ENCODE measurements at regions not wholly inside any gene's neighbourhood (a gene's known extent, or its start where the extent isn't known, plus 50 kb on each side); places are given as distances from the start of the nearest gene placed in this dataset.

DNA sequence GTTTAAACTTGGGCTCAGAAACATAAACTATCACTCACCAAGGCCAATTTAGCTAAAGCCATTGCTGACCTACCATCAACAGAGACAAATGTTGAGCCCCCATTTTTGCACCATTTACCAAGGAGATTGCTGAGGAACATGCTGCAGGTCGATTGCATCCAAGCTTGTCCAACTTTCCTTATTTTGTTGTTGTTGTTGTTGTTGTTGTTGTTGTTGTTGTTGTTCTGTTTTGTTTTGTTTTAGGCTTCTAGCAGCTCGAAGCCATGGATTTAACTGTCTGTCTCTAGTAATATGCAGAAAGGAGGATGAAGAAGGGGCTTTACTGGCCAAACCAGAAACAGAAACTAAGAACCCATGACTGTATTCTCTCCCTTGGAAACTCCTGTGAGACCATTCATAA is 571.5 kb downstream of the IRS1 start:
- no peak overlapping the region for H3K27ac Mint-ChIP-seq (ENCODE audit: unreplicated experiment)
- no peaks in the 10 kb centered on the region for H3K27me3 Mint-ChIP-seq (ENCODE audit: unreplicated experiment)
- DNase-seq (ENCODE audit: extremely low spot score, unreplicated experiment), result no peak
- TF ChIP-seq, protein P1, sequence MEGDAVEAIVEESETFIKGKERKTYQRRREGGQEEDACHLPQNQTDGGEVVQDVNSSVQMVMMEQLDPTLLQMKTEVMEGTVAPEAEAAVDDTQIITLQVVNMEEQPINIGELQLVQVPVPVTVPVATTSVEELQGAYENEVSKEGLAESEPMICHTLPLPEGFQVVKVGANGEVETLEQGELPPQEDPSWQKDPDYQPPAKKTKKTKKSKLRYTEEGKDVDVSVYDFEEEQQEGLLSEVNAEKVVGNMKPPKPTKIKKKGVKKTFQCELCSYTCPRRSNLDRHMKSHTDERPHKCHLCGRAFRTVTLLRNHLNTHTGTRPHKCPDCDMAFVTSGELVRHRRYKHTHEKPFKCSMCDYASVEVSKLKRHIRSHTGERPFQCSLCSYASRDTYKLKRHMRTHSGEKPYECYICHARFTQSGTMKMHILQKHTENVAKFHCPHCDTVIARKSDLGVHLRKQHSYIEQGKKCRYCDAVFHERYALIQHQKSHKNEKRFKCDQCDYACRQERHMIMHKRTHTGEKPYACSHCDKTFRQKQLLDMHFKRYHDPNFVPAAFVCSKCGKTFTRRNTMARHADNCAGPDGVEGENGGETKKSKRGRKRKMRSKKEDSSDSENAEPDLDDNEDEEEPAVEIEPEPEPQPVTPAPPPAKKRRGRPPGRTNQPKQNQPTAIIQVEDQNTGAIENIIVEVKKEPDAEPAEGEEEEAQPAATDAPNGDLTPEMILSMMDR (IDR thresholded peaks at IDR 0.05), result no peak
- no peaks in the 10 kb centered on the region for H3K4me1 Mint-ChIP-seq (ENCODE audit: unreplicated experiment)
- H3K9me3 Mint-ChIP-seq (ENCODE audit: unreplicated experiment), result no peaks in the 10 kb centered on the region
- H3K4me3 Mint-ChIP-seq (ENCODE audit: unreplicated experiment), result no peak overlapping the region
- H3K36me3 Mint-ChIP-seq (ENCODE audit: unreplicated experiment), result no peaks in the 10 kb centered on the region

DNA sequence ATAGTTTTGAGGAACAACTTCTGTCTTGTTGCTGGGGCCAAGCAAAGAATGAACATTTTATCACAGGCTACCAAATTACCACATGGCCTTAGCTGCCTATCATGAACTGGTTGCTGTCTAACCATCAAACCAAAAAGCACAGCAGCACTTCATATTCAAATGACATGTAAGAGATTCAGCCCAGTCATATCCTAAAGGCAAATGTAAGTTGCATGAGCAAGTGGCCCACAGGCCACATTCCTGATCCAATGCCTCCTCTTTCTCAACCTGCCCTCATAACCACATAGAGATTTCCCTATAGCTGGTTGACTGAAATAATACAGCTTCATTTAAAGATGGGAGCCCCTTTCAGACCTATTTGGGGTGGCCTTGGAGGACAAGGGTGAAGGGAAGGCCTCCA is 572.3 kb downstream of the IRS1 start:
- Mint-ChIP-seq H3K4me1 (ENCODE audit: unreplicated experiment) (no peaks in the 10 kb centered on the region), H3K4me3 (ENCODE audit: unreplicated experiment) (no peak overlapping the region), H3K36me3 (ENCODE audit: unreplicated experiment) (no peaks in the 10 kb centered on the region), H3K9me3 (ENCODE audit: unreplicated experiment) (no peaks in the 10 kb centered on the region), H3K27me3 (ENCODE audit: unreplicated experiment) (no peaks in the 10 kb centered on the region), H3K27ac (ENCODE audit: unreplicated experiment) (no peak overlapping the region)
- TF ChIP-seq, protein P1 (IDR thresholded peaks at IDR 0.05), result no peak
- no peak for DNase-seq (ENCODE audit: extremely low spot score, unreplicated experiment)

DNA sequence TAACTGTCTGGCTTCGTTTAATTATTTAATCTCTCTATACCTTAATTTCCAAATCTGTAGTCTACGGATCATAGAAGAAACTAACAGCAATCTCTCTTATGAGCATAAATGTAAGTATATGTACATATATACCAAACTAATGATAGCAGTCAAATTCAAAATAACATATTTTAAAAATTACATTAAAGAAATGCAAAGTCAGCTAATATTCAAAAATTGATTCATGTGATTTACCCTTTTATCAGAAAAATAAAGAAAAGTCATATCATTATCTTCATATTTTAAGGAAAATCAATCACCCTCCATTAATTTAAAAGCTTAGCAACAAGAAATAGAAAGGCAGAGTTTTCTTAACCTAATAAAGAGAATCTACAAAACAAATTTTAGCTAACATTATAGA is 575.9 kb downstream of the IRS1 start:
- TF ChIP-seq, protein P1 (IDR thresholded peaks at IDR 0.05), result no peak
- DNase-seq (ENCODE audit: extremely low spot score, unreplicated experiment), result no peak
- Mint-ChIP-seq H3K4me1 (ENCODE audit: unreplicated experiment) (no peaks in the 10 kb centered on the region), H3K27me3 (ENCODE audit: unreplicated experiment) (no peaks in the 10 kb centered on the region), H3K9me3 (ENCODE audit: unreplicated experiment) (no peaks in the 10 kb centered on the region), H3K36me3 (ENCODE audit: unreplicated experiment) (no peaks in the 10 kb centered on the region), H3K27ac (ENCODE audit: unreplicated experiment) (no peak overlapping the region), H3K4me3 (ENCODE audit: unreplicated experiment) (no peak overlapping the region)

DNA sequence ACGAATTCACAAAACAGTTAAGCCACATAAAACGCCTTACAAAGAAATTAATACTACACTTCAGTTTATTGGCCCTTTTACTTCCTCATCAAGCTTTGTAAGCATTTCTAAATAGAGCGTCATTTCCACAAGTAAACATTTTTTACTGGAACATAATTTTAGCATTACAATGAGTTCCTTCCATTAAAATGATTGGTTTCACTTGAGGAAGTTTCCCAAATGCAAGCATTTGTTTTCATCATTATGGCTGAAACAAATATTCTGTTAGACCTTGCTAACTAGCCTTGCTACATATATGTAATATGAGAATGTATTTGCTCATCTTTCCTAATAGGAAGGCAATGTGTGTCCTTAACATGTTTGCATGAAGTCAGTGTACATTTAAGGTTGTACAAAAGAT is 579.1 kb downstream of the IRS1 start:
- H3K4me3 Mint-ChIP-seq (ENCODE audit: unreplicated experiment), result no peak overlapping the region
- no peaks in the 10 kb centered on the region for H3K27me3 Mint-ChIP-seq (ENCODE audit: unreplicated experiment)
- H3K9me3 Mint-ChIP-seq (ENCODE audit: unreplicated experiment), result no peaks in the 10 kb centered on the region
- H3K36me3 Mint-ChIP-seq (ENCODE audit: unreplicated experiment), result no peaks in the 10 kb centered on the region
- H3K4me1 Mint-ChIP-seq (ENCODE audit: unreplicated experiment), result no peaks in the 10 kb centered on the region
- no peak for DNase-seq (ENCODE audit: extremely low spot score, unreplicated experiment)
- TF ChIP-seq, protein P1 (IDR thresholded peaks at IDR 0.05), result no peak
- no peak overlapping the region for H3K27ac Mint-ChIP-seq (ENCODE audit: unreplicated experiment)

GRCh38 chr2:226217191-226217590 is 582.4 kb downstream of the IRS1 start:
- no peak overlapping the region for H3K4me3 Mint-ChIP-seq (ENCODE audit: unreplicated experiment)
- H3K36me3 Mint-ChIP-seq (ENCODE audit: unreplicated experiment), result no peaks in the 10 kb centered on the region
- H3K27ac Mint-ChIP-seq (ENCODE audit: unreplicated experiment), result no peak overlapping the region
- no peaks in the 10 kb centered on the region for H3K27me3 Mint-ChIP-seq (ENCODE audit: unreplicated experiment)
- peaks cover 18% of the 10 kb centered on the region for H3K4me1 Mint-ChIP-seq (ENCODE audit: unreplicated experiment)
- TF ChIP-seq, protein P1 (IDR thresholded peaks at IDR 0.05), result no peak
- DNase-seq (ENCODE audit: extremely low spot score, unreplicated experiment), result no peak
- H3K9me3 Mint-ChIP-seq (ENCODE audit: unreplicated experiment), result no peaks in the 10 kb centered on the region

Measured in osteocyte (in vitro differentiated cells).